ENCODE measurements at regions not wholly inside any gene's neighbourhood (a gene's known extent, or its start where the extent isn't known, plus 50 kb on each side); places are given as distances from the start of the nearest gene placed in this dataset.

GRCh38 chrX:6667048-6667768 is 132.3 kb upstream of the VCX3A start:
- TF ChIP-seq EZH2 (IDR thresholded peaks at IDR 0.05; ENCODE audit: insufficient read depth, poor library complexity, severe bottlenecking) (no peak), EZH2phosphoT487 (IDR thresholded peaks at IDR 0.05; ENCODE audit: insufficient read depth, low read depth) (no peak)
